Esophagus squamous epithelium (tissue), 4 donors: ENCODE measurements at regions not wholly inside any gene's neighbourhood (a gene's known extent, or its start where the extent isn't known, plus 50 kb on each side); places are given as distances from the start of the nearest gene placed in this dataset.

Experiments
- CTCF ChIP-seq, 6 experiments: fragments of 450-650 bp in 4 of 6; fragments of 200-600 bp in 2 of 6; sonication (generic) in 2 of 6; IDR thresholded peaks; one replicate each; pipeline ENCODE4 v1.5.1; 2016 to 2019; ENCODE audit warnings: antibody characterized with exemption in 6 of 6, mild to moderate bottlenecking in 4 of 6, moderate library complexity in 4 of 6
- POLR2A ChIP-seq, 4 donors: fragments of 450-650 bp; IDR thresholded peaks; one replicate each; pipeline ENCODE4 v1.6.1; 2017; ENCODE audit warnings: antibody characterized with exemption in 4 of 4, mild to moderate bottlenecking in 4 of 4, moderate library complexity in 3 of 4

- TF ChIP-seq CTCF (IDR thresholded peaks at IDR 0.05) (no peak), POLR2A (IDR thresholded peaks at IDR 0.05) (no peak)
Observed at GRCh38 chr14:83974647-83975163, 1555.2 kb upstream of the FLRT2 start.
